Fibroblast of pulmonary artery (primary cell): ENCODE measurements at regions not wholly inside any gene's neighbourhood (a gene's known extent, or its start where the extent isn't known, plus 50 kb on each side); places are given as distances from the start of the nearest gene placed in this dataset.

Source experiments
- DNase-seq: peaks from one replicate; pipeline ENCODE4 v3.0.0-alpha.2; 2010; ENCODE audit warnings: low read depth
- H3K4me3 ChIP-seq: replicated peaks from 2 replicates; pipeline ENCODE4 v1.5.1; 2011; ENCODE audit warnings: low read depth, mild to moderate bottlenecking, control low read depth, low read length, moderate library complexity
- TF ChIP-seq, protein P1 (sequence below): IDR thresholded peaks from 2 replicates; pipeline ENCODE4 v1.5.1; 2011; ENCODE audit warnings: mild to moderate bottlenecking, control low read depth, low read length, inconsistent platforms; ENCODE audit errors: missing control alignments

DNA sequence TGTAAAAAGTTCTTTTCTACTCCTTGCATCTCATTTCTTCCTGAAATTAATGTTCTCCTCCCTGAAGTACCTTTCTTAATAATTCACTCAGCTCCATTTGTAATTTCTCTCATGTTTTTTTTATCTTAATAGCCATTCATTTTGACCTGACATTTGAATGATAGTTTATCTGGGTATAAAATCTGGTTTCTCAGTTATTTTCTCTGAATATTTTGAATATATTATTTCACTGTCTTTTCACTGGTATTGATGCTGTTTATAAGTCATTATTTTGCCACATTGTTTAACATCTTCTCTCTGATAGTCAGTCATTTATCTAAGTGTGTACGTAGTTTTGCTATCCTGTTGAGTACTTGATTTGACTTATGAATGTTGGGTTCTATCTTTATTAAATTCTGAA, 68.8 kb upstream of the ARHGAP18 start:
- H3K4me3 ChIP-seq, result no peak overlapping the region
- no peak for DNase-seq
- TF ChIP-seq, protein P1, sequence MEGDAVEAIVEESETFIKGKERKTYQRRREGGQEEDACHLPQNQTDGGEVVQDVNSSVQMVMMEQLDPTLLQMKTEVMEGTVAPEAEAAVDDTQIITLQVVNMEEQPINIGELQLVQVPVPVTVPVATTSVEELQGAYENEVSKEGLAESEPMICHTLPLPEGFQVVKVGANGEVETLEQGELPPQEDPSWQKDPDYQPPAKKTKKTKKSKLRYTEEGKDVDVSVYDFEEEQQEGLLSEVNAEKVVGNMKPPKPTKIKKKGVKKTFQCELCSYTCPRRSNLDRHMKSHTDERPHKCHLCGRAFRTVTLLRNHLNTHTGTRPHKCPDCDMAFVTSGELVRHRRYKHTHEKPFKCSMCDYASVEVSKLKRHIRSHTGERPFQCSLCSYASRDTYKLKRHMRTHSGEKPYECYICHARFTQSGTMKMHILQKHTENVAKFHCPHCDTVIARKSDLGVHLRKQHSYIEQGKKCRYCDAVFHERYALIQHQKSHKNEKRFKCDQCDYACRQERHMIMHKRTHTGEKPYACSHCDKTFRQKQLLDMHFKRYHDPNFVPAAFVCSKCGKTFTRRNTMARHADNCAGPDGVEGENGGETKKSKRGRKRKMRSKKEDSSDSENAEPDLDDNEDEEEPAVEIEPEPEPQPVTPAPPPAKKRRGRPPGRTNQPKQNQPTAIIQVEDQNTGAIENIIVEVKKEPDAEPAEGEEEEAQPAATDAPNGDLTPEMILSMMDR, result no peak

DNA sequence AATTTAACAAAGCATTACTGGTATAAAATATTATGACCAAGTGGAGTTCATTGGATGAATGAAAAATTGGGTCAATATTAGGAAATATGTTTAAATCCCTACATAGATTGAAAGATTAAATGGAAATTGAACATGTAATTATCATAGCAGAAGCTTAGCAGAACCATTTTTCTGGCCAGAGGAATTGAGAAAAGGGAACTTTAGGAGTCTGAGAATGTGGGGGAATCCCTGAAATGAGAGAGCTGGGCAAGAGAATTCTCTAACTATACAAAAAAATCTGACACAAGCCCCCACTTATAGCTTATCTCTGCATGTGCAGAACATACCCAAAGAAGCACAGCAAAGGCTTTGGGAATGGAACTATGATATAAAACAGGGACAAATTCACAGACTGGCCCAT, 67.4 kb upstream of the ARHGAP18 start:
- no peak overlapping the region for H3K4me3 ChIP-seq
- TF ChIP-seq, protein P1, result no peak
- no peak for DNase-seq

DNA sequence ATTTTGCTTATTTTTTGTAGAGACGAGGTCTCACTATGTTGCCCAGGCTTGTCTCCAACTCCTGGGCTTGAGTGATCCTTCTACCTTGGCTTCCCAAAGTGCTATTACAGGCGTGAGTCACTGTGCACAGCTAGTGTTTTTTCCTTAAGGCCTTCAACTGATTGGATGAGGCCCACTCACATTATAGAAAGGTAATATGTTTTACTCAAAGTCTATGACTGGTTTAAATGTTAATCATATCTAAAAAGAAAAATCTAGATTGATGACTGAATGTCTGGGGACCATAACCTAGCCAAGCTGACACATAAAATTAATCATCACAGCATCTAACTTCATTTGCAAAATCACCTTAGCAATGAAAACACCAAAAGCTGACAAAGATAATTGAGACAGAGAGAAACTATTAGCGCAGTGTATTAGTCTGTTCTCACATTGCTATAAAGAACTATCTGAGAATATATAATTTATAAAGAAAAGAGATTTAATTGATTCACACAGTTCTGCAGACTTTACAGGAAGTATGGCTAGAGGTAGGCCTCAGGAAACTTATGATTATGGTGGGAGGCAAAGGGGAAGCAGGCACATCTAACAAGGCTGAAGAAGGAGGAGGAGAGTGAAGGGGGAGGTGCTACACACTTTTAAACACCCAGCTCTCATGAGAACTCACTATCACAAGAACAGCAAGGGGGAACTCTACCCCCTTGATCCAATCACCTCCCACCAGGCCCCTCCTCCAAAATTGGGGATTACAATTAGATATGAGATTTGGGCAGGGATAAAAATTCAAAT, 66.8 kb upstream of the ARHGAP18 start:
- TF ChIP-seq, protein P1, result no peak
- DNase-seq, result no peak
- no peak overlapping the region for H3K4me3 ChIP-seq

DNA sequence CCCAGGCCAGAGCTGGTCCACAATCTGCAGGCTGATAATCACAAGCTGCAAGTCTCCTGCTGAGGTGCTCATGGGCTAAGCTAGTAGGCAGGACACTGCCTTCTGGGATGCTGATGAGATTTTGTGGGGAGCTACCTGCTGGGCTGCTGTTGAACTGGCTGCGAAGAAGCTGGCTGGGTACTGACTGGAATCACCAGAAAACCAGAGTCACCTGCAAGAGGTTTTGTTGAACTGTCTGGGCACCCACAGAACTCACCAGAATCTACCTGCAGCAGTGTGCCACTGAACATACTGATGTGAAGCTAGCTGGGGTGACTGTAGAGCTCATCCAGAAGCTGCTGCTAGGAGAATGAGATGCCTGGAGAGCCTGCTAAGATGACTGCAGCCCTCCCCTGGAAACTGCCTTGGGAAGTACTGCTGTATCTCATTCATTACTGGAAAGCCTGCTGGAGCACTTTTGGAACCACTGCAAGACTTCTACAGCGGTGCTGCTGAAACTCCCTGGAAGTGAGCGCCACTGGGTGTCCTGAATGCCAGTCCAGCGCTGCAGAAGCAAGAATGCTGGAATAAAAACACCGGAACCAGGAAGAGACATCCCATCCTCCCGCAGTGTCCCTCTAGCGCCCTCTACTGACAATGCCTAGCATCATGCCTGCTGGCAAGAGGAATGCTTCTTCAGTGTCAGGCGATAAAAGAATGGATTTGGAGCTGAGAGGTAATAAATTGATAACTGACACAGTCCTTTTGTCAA, 64.9 kb upstream of the ARHGAP18 start:
- peak overlapping the region; percentile 4 for H3K4me3 ChIP-seq
- TF ChIP-seq, protein P1, result no peak
- peak; percentile 90 for DNase-seq

DNA sequence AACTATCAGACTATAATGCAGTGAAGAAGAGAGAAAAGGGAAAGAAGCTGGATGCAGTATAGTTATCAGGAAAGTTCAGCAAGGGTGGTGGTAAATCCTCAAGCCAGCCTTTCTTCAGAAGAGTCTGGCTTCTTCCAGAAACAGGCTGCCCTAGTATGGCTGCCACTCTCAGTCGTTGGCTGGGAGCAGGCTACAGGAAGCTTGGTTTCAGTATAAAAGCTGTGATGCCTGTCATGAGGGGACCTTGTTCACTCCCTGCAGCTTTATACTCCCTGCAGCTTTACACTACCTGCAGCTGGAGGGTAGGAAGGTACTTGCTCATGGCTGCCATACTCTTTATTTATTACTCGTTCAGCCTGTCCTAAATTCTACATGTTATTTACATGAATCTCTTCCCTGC, 63.3 kb upstream of the ARHGAP18 start:
- TF ChIP-seq, protein P1, result no peak
- H3K4me3 ChIP-seq, result no peak overlapping the region
- no peak for DNase-seq

DNA sequence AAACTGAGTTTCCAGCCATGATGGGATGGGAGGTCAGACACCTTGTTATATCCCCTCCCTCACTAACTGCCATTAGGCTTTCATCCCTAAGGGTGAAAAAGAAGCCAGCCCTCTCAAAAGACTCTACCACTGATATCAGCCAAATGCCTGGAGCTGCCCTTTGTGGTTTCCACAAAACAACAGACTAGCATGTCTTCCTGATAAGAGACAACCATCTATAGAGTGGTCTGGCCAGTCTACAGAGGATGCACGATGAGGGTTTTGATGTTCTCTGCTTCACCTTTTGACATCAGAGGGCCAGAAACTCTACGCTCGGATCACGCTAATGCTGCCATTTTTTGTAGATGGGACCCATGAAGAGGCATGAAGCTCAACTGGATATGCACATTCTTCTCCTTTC, 61.7 kb upstream of the ARHGAP18 start:
- DNase-seq, result no peak
- TF ChIP-seq, protein P1, result no peak

More for the DNA sequence above, 61.7 kb upstream of the ARHGAP18 start:
- no peak overlapping the region for H3K4me3 ChIP-seq
